GM23248 (cell line): ENCODE measurements at regions not wholly inside any gene's neighbourhood (a gene's known extent, or its start where the extent isn't known, plus 50 kb on each side); places are given as distances from the start of the nearest gene placed in this dataset.

ENCODE experiments used
- EZH2 ChIP-seq: fragments of 200-600 bp; sonication (generic); IDR thresholded peaks from 2 replicates; pipeline ENCODE4 v1.6.1; 2018; ENCODE audit warnings: antibody characterized with exemption, mild to moderate bottlenecking; ENCODE audit not compliant: insufficient read depth, poor library complexity, severe bottlenecking
- EZH2phosphoT487 ChIP-seq: fragments of 200-600 bp; sonication (generic); IDR thresholded peaks from 2 replicates; pipeline ENCODE4 v1.6.1; 2018; ENCODE audit warnings: antibody characterized with exemption, moderate library complexity, mild to moderate bottlenecking, low read depth; ENCODE audit not compliant: insufficient read depth

DNA sequence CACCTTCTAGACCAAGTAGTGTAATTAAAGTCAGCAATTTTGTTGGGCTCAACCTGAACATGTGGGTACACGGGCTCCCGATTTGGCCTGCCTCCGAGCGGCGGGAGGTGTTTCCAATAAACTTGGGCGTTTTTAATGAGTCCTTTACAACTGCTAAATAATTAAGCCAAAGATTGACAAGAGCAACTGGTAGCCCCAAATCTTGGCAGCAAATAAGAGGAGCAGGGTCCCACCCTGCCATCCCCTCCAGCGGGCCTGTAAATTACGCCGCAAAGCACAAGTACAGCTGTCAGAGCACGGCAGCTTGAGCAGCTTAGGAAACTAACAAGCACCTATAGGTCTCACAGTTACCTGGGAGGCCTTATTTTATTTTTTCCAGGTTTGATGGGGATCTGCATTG is 217.1 kb downstream of the BMP7 start:
- TF ChIP-seq EZH2 = no peak
- TF ChIP-seq EZH2phosphoT487 = no peak
